RWPE2 (cell line): ENCODE measurements at regions not wholly inside any gene's neighbourhood (a gene's known extent, or its start where the extent isn't known, plus 50 kb on each side); places are given as distances from the start of the nearest gene placed in this dataset.

Experiments used
- ATAC-seq: fragments of 200-7000 bp; cut with Tn5 transposase; 3 replicates; pipeline ENCODE4 v1.9.1; 2021; ENCODE audit warnings: low read depth
- DNase-seq: peaks from one replicate; pipeline ENCODE4 v3.0.0-alpha.2; 2020; ENCODE audit warnings: low spot score
- H3K27ac ChIP-seq: fragments of 450-650 bp; 2 replicates; pipeline ENCODE4 v1.5.1; 2017; ENCODE audit warnings: mild to moderate bottlenecking; ENCODE audit not compliant: poor library complexity, severe bottlenecking
- H3K27me3 ChIP-seq: fragments of 250-450 bp; sonication (Bioruptor Pico); 2 replicates; pipeline ENCODE4 v1.5.1; 2021; ENCODE audit warnings: mild to moderate bottlenecking, moderate library complexity; ENCODE audit not compliant: insufficient read depth, poor library complexity, severe bottlenecking
- H3K36me3 ChIP-seq: fragments of 250-450 bp; sonication (Bioruptor Pico); 2 replicates; pipeline ENCODE4 v1.5.1; 2020; ENCODE audit warnings: low read depth, mild to moderate bottlenecking, moderate library complexity
- H3K4me1 ChIP-seq: fragments of 250-450 bp; sonication (Bioruptor Pico); 2 replicates; pipeline ENCODE4 v1.5.1; 2021; ENCODE audit warnings: mild to moderate bottlenecking, moderate library complexity; ENCODE audit not compliant: insufficient read depth, poor library complexity, severe bottlenecking
- H3K4me3 ChIP-seq: fragments of 250-450 bp; sonication (Bioruptor Pico); 2 replicates; pipeline ENCODE4 v1.5.1; 2021; ENCODE audit warnings: mild to moderate bottlenecking, moderate library complexity; ENCODE audit not compliant: severe bottlenecking
- H3K9me3 ChIP-seq: fragments of 250-450 bp; sonication (Bioruptor Pico); 2 replicates; pipeline ENCODE4 v1.5.1; 2021; ENCODE audit warnings: mild to moderate bottlenecking, moderate library complexity; ENCODE audit not compliant: severe bottlenecking
- CTCF ChIP-seq: fragments of 450-650 bp; IDR thresholded peaks from one replicate; pipeline ENCODE4 v1.5.1; 2017; ENCODE audit warnings: mild to moderate bottlenecking, moderate library complexity; ENCODE audit not compliant: poor library complexity, severe bottlenecking

DNA sequence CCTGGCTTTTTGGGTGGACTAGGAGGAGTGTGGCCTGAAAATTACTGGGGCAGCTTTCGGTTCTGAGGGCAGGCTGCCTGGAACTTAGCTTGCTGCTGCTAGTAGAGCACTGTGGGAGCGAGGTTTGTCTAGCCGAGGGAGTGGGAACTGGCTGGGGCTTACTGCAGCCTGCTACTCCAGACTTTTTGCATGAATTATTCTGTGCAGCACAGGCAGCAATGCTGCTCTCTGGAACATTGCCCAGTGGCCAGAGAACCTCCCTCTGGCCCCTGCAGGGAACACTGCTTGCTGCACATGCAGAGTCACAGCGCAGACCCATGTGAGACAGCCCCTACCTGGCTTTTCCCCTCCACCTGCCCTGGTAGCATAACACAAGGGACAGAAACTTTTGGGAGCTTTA, 263.9 kb upstream of the SLITRK2 start:
- TF ChIP-seq CTCF, result no peak
- H3K9me3 ChIP-seq, result no peaks in the 10 kb centered on the region
- no peaks in the 10 kb centered on the region for H3K4me1 ChIP-seq
- H3K27me3 ChIP-seq, result no peaks in the 10 kb centered on the region
- H3K36me3 ChIP-seq, result no peaks in the 10 kb centered on the region
- no peak overlapping the region for H3K4me3 ChIP-seq
- DNase-seq (no peak), ATAC-seq (no peak)
- no peak overlapping the region for H3K27ac ChIP-seq

DNA sequence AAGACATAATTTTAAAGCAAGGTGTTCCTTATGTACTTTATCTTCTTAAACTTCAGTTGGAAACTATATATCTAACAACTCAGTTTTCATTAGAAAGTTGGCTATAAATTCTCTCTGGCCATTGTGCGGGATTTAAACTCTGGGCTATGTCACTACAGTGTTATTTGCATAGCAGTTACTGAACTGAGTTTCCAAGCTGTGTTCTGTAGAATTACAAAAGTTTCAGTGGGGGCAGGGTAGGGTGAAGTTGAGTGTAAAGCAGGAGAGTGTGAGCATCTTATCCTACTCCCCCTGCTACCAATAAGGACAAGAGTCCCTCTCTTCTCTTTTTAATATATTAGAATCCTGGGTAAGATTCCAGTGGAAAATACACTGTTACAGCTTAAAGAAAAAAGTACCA, 254.5 kb upstream of the SLITRK2 start:
- TF ChIP-seq CTCF, result no peak
- no peak for ATAC-seq
- no peaks in the 10 kb centered on the region for H3K27me3 ChIP-seq
- H3K27ac ChIP-seq, result no peak overlapping the region
- no peaks in the 10 kb centered on the region for H3K4me1 ChIP-seq
- no peaks in the 10 kb centered on the region for H3K9me3 ChIP-seq
- no peak overlapping the region for H3K4me3 ChIP-seq
- no peaks in the 10 kb centered on the region for H3K36me3 ChIP-seq
- no peak for DNase-seq

DNA sequence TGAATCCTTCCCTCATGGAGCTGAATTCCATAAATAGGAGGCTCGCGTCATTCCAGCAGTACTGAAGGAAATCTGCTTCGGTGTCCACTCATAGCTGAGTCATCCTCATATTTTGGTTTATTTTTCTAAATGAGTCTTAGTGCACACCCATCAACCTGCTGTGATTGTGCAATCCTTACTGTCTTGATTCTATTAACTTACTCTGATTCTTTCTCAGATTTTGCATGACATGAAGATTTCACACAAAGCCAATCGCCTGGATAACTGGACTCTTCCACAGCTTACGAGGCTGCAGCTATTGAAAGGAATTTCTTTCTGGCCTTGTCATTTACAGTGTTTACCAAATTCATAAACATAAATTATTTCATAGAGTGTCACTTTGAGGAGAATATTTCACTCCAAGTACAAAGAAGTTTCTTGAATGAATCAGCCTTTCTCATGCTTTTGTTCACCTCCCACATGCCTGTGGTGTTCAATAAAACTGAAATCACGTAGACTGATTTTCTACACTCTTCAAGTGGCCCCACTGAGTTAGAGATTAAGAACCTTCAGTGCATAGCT, 207.6 kb upstream of the SLITRK2 start:
- no peak for DNase-seq
- TF ChIP-seq CTCF, result no peak
- H3K27me3 ChIP-seq, result no peaks in the 10 kb centered on the region
- H3K36me3 ChIP-seq, result no peaks in the 10 kb centered on the region
- H3K4me1 ChIP-seq, result peaks cover 2% of the 10 kb centered on the region
- peak; percentile 88 for ATAC-seq
- H3K27ac ChIP-seq, result peak overlapping the region; percentile 49
- H3K4me3 ChIP-seq, result no peak overlapping the region
- H3K9me3 ChIP-seq, result no peaks in the 10 kb centered on the region

DNA sequence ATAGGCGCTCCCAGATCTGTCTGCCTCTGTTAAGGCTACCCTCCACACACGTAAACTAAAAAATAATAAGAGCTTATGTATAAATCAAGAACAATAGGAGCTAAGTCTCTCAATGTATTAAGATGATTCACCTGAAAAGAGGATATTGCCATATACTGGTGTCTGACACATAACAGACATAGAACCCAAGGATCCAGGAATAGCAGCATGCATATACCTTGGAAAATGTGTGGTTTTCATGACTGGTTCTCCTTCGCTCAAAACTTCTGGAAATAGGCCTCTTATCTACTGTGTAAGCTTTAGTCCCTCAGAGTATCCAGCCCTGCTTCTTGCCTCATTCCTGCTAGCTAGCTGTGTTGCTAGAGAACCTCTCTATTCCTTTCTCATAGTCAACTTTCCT, 203.7 kb upstream of the SLITRK2 start:
- no peaks in the 10 kb centered on the region for H3K36me3 ChIP-seq
- no peaks in the 10 kb centered on the region for H3K9me3 ChIP-seq
- no peak overlapping the region for H3K27ac ChIP-seq
- DNase-seq (no peak), ATAC-seq (peak; percentile 51; the same call in 2 of the 3 replicates)
- TF ChIP-seq CTCF, result no peak
- no peaks in the 10 kb centered on the region for H3K27me3 ChIP-seq
- H3K4me3 ChIP-seq, result no peak overlapping the region
- peaks cover 2% of the 10 kb centered on the region for H3K4me1 ChIP-seq

DNA sequence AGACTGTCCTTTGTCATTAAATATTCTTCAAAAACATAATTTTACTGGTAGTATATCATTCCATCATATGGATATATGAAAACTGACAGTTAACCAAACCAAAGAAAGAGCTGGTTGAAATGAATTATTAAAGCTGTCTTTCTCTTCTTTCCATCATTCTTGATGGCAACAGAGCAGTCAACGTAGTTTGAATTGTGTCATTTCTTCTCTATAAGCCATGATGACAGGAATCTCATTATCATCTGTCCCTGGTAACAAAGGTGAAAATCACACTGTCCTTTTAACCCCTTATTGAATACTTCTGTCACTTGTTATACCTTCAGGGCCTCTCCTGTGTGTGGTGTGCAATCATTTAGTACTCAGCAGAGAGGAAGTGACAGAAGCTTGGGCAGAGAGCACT, 197.0 kb upstream of the SLITRK2 start:
- TF ChIP-seq CTCF, result no peak
- no peak for DNase-seq
- Histone ChIP-seq H3K4me3 (no peak overlapping the region), H3K9me3 (no peaks in the 10 kb centered on the region), H3K27ac (no peak overlapping the region), H3K4me1 (no peaks in the 10 kb centered on the region), H3K27me3 (no peaks in the 10 kb centered on the region), H3K36me3 (no peaks in the 10 kb centered on the region)
- ATAC-seq, result no peak
